Skeletal muscle satellite cell (primary cell): ENCODE measurements at regions not wholly inside any gene's neighbourhood (a gene's known extent, or its start where the extent isn't known, plus 50 kb on each side); places are given as distances from the start of the nearest gene placed in this dataset.
"Not testable (repeated sequence)": the region's sequence is repeated elsewhere in the genome, so short reads cannot be mapped to it uniquely, and the experiment has no call there.

ENCODE experiments used
- H3K27me3 ChIP-seq: 2 replicates; pipeline ENCODE4 v1.7.0; 2013; ENCODE audit warnings: low read length; ENCODE audit not compliant: control insufficient read depth, insufficient read depth
- H3K36me3 ChIP-seq: 2 replicates; pipeline ENCODE4 v1.7.0; 2013; ENCODE audit warnings: mild to moderate bottlenecking, control low read depth, low read length; ENCODE audit not compliant: insufficient read depth
- H3K4me1 ChIP-seq: 2 replicates; pipeline ENCODE4 v1.7.0; 2013; ENCODE audit warnings: low read length; ENCODE audit not compliant: control insufficient read depth, insufficient read depth
- H3K4me2 ChIP-seq: 2 replicates; pipeline ENCODE4 v1.7.0; 2013; ENCODE audit warnings: mild to moderate bottlenecking, low read length
- H3K4me3 ChIP-seq: 2 replicates; pipeline ENCODE4 v1.7.0; 2013; ENCODE audit warnings: low read length
- H3K9ac ChIP-seq: 2 replicates; pipeline ENCODE4 v1.7.0; 2013; ENCODE audit warnings: mild to moderate bottlenecking, low read depth, low read length, moderate library complexity
- H3K9me3 ChIP-seq: replicated peaks from 2 replicates; pipeline ENCODE4 v1.7.0; 2013; ENCODE audit warnings: mild to moderate bottlenecking, control low read depth, low read length

DNA sequence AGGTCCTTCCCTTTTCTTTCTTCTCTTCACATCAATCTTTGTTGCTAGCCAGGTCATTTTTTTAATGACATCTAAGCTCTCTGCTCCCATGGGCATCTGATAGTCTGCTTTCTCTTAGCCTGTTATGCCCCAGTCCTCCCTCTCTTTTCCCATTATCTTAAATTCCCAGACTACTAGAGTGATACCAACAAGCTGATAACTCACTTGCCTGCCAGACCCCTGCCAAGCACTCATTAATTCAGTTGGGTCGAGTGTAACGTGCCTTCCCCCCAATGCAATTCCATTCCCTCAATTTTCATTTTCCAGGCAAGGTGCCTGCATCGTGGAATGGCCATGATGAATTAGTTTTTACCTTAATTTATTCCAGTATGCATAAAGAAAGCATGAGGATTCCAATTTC, 450.8 kb upstream of the ADAMTS9 start:
- H3K4me1 ChIP-seq: no peaks in the 10 kb centered on the region

DNA sequence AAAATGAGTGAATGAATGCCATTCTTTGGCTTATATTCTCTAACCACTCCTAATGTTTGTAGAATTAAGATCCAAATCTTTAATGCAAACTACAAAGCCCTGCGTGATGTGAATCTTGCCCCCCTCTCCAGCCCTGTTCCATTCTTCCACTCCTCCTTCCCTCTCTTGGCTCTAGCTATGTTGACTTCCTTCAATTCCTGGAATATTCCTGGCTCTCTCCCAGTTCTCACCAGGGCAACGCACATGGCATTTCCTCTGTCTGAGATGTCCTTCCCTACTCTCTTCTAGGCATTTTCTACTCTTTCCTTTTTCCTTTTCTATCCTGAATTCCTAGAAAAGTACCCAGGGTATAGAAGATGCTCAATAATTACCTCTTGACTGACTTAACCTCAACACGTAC, 446.0 kb upstream of the ADAMTS9 start:
- not testable (repeated sequence) for H3K4me3 ChIP-seq, H3K9ac ChIP-seq, H3K9me3 ChIP-seq, H3K27me3 ChIP-seq, H3K4me1 ChIP-seq, H3K36me3 ChIP-seq, H3K4me2 ChIP-seq

More for the DNA sequence above, 450.8 kb upstream of the ADAMTS9 start:
- no peak overlapping the region for H3K4me2 ChIP-seq
- no peaks in the 10 kb centered on the region for H3K9me3 ChIP-seq
- no peaks in the 10 kb centered on the region for H3K27me3 ChIP-seq
- H3K4me3 ChIP-seq: no peak overlapping the region
- H3K36me3 ChIP-seq: no peaks in the 10 kb centered on the region
- H3K9ac ChIP-seq: no peak overlapping the region

GRCh38 chr3:65130782-65131181, 443.0 kb upstream of the ADAMTS9 start:
- peaks cover 15% of the 10 kb centered on the region for H3K4me1 ChIP-seq
- H3K9me3 ChIP-seq: no peaks in the 10 kb centered on the region
- H3K9ac ChIP-seq: no peak overlapping the region
- no peaks in the 10 kb centered on the region for H3K36me3 ChIP-seq
- no peaks in the 10 kb centered on the region for H3K27me3 ChIP-seq
- H3K4me2 ChIP-seq: no peak overlapping the region
- no peak overlapping the region for H3K4me3 ChIP-seq

DNA sequence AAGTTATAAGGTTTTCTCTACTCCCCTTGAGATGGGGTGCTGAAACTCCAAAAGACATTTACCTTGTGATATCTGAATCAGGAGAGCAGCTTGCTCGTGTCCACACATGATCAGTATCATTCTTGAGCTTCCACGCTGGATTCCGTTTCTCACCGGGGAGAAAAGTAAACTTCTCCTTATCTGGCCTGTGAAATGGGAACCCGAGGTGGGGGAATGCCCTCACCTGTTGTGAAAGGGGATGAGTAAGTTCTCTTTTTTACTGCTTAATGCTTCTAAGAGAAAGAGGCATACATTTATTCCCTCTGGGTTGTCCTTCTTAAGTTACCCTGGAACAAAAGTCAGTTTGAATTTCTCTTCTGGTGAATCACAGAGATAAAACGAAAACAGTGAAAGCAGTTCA, 440.5 kb upstream of the ADAMTS9 start:
- Histone ChIP-seq H3K9me3 (no peaks in the 10 kb centered on the region), H3K4me2 (no peak overlapping the region), H3K4me1 (peaks cover 15% of the 10 kb centered on the region), H3K9ac (no peak overlapping the region), H3K36me3 (no peaks in the 10 kb centered on the region), H3K4me3 (no peak overlapping the region), H3K27me3 (no peaks in the 10 kb centered on the region)

- no peak overlapping the region for H3K9ac ChIP-seq
- no peaks in the 10 kb centered on the region for H3K9me3 ChIP-seq
- H3K4me1 ChIP-seq: peaks cover 15% of the 10 kb centered on the region
- no peaks in the 10 kb centered on the region for H3K27me3 ChIP-seq
- peak overlapping the region; percentile 0 for H3K4me2 ChIP-seq
- H3K4me3 ChIP-seq: no peak overlapping the region
- H3K36me3 ChIP-seq: no peaks in the 10 kb centered on the region
Measured at GRCh38 chr3:65126527-65127410, 439.0 kb upstream of the ADAMTS9 start.

DNA sequence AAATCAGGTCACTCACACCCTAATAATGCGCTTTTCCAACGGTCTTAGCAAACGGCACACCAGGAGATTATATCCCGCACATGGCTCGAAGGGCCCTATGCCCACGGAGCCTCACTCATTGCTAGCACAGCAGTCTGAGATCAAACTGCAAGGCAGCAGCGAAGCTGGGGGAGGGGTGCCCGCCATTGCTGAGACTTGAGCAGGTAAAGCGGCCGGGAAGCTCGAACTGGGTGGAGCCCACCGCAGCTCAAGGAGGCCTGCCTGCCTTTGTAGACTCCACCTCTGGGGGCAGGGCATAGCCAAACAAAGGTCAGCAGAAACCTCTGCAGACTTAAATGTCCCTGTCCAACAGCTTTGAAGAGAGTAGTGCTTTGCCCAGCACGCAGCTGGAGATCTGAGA, 432.4 kb upstream of the ADAMTS9 start:
- H3K4me3 ChIP-seq, H3K36me3 ChIP-seq, H3K9ac ChIP-seq, H3K4me2 ChIP-seq, H3K9me3 ChIP-seq, H3K27me3 ChIP-seq, H3K4me1 ChIP-seq: not testable (repeated sequence)

DNA sequence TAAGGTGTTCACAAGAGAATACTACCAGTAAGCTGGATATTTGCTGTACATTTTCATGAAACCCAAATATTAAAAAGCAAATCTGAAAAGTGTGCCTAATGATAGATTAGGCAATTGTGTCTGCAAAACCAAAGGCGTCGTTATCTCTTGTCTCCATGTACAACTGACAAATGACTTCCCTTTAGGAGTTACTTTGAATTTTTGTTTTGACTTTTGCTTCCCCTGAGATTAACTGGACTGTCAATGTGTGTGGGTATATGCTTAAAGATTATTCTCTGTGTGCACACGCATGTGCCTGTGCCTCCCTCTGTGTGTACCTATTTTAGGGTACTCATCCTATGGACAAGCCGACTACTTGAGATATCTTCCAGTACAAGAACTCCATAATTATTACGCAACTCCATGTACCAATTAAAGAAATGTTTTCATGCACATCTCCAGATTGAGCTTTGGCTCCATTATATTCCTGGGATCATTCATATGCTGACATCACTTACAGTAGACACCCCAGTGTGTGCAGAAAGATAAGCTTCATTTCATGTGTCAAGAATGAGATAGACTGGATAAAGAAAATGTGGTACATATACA, 431.2 kb upstream of the ADAMTS9 start:
- Histone ChIP-seq H3K36me3 (no peaks in the 10 kb centered on the region), H3K4me1 (no peaks in the 10 kb centered on the region), H3K9me3 (no peaks in the 10 kb centered on the region), H3K4me2 (no peak overlapping the region), H3K9ac (no peak overlapping the region), H3K4me3 (no peak overlapping the region), H3K27me3 (no peaks in the 10 kb centered on the region)

- Histone ChIP-seq H3K36me3 (no peaks in the 10 kb centered on the region), H3K9me3 (no peaks in the 10 kb centered on the region), H3K4me1 (no peaks in the 10 kb centered on the region), H3K4me2 (no peak overlapping the region), H3K9ac (no peak overlapping the region), H3K4me3 (no peak overlapping the region), H3K27me3 (no peaks in the 10 kb centered on the region)
Measured at GRCh38 chr3:65114041-65114440, 426.2 kb upstream of the ADAMTS9 start.

DNA sequence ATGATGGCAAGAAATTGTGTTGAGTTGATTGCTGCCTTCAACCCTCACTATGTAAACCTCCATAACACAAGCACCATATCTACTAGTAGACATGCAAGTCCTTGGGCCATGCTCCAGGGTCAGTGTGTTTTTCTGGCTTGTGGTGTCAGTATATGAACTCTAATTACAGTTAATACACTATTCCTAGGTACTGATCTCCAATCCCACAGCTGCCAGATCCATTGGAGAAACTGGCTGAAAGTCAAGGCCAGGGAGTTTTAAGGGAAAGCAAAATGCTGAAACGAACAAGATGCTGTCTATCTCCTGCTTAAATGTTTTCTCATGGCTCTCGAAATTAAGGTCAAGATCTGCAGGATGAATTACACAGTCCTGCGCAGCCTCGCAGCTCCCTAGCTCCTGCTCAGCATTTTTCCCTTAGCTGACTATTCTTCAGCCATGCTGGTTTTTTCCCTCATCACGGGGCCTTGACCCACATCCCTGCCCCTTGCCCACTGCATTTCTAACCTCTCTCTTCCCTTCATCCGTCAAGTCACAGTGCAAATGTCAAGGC, 425.0 kb upstream of the ADAMTS9 start:
- H3K9ac ChIP-seq: no peak overlapping the region
- no peaks in the 10 kb centered on the region for H3K36me3 ChIP-seq
- no peaks in the 10 kb centered on the region for H3K27me3 ChIP-seq
- H3K4me3 ChIP-seq: no peak overlapping the region
- no peaks in the 10 kb centered on the region for H3K4me1 ChIP-seq
- H3K9me3 ChIP-seq: no peaks in the 10 kb centered on the region
- H3K4me2 ChIP-seq: no peak overlapping the region

GRCh38 chr3:65110661-65111060, 422.9 kb upstream of the ADAMTS9 start:
- H3K4me3 ChIP-seq: no peak overlapping the region
- H3K9ac ChIP-seq: no peak overlapping the region
- no peaks in the 10 kb centered on the region for H3K36me3 ChIP-seq
- H3K4me2 ChIP-seq: no peak overlapping the region
- H3K27me3 ChIP-seq: no peaks in the 10 kb centered on the region
- no peaks in the 10 kb centered on the region for H3K4me1 ChIP-seq
- no peaks in the 10 kb centered on the region for H3K9me3 ChIP-seq

DNA sequence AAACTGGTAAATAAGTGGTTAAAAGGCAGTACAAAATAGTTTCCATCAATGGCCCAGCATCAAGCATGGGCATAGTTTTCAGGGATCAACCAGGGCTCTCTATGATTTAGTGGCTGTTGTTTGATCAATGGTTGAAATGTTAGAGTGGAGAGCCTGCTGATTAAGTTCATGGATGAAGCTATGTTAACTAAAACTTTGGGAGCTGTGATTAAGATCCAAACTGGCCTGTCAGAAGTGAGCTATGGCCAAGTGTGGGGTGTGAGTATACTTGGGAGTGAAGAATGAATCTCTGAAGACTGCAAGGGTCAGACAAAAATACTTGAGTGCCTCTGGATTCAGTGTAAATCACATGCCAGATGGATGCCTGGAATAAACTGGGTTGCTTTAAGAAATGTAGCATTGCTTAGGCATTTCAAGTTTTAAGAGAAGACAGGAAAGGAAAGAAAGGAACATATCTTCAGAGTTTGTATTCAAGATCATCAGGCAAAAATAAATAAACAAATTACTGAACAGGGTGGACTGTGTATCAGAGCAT, 422.2 kb upstream of the ADAMTS9 start:
- no peaks in the 10 kb centered on the region for H3K27me3 ChIP-seq
- H3K9me3 ChIP-seq: no peaks in the 10 kb centered on the region
- H3K4me1 ChIP-seq: no peaks in the 10 kb centered on the region
- no peak overlapping the region for H3K9ac ChIP-seq
- H3K36me3 ChIP-seq: no peaks in the 10 kb centered on the region
- H3K4me2 ChIP-seq: no peak overlapping the region
- H3K4me3 ChIP-seq: no peak overlapping the region
